ENCODE measurements at regions not wholly inside any gene's neighbourhood (a gene's known extent, or its start where the extent isn't known, plus 50 kb on each side); places are given as distances from the start of the nearest gene placed in this dataset.

DNA sequence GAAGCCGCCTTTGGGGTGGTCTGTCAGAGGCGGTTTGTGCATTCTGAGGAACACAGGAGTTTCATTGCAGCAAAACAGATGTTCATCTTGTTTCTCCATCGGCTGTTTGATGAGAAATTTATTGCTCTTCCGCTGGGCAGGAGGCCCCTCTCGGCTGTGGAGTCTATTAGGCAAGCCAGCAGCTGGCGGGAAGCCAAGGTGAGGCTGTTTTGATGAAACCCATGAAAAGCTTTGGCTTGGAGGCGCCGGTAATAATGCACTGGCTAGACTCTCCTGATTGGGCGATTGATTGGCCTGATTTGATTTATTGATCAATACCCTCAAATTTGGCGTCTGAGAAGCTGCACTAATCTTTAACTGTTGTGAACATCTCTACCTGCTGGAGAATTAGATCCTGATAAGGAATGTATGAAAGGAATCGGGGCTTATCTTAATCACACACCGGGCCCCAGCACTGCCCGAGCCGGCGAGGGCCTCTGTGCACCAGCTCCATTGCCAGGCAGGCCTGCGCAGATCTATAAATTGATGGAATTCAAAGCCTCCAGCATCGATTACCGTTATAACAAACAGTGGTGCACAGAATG lies 187.7 kb downstream of the PHETA1 start:
- H3K27ac ChIP-seq (replicated peaks) = peak overlapping the region; percentile 93
- DNase-seq (ENCODE audit: low read depth in 1 of 2, low spot score in 1 of 2) = peak; percentile 86 to 98
- peak overlapping the region; percentile 32 for H3K4me3 ChIP-seq (replicated peaks; ENCODE audit: insufficient read depth, low read length)
- no peaks in the 10 kb centered on the region for H3K27me3 ChIP-seq (ENCODE audit: insufficient read depth, poor library complexity, severe bottlenecking)
- TF ChIP-seq, protein P1, sequence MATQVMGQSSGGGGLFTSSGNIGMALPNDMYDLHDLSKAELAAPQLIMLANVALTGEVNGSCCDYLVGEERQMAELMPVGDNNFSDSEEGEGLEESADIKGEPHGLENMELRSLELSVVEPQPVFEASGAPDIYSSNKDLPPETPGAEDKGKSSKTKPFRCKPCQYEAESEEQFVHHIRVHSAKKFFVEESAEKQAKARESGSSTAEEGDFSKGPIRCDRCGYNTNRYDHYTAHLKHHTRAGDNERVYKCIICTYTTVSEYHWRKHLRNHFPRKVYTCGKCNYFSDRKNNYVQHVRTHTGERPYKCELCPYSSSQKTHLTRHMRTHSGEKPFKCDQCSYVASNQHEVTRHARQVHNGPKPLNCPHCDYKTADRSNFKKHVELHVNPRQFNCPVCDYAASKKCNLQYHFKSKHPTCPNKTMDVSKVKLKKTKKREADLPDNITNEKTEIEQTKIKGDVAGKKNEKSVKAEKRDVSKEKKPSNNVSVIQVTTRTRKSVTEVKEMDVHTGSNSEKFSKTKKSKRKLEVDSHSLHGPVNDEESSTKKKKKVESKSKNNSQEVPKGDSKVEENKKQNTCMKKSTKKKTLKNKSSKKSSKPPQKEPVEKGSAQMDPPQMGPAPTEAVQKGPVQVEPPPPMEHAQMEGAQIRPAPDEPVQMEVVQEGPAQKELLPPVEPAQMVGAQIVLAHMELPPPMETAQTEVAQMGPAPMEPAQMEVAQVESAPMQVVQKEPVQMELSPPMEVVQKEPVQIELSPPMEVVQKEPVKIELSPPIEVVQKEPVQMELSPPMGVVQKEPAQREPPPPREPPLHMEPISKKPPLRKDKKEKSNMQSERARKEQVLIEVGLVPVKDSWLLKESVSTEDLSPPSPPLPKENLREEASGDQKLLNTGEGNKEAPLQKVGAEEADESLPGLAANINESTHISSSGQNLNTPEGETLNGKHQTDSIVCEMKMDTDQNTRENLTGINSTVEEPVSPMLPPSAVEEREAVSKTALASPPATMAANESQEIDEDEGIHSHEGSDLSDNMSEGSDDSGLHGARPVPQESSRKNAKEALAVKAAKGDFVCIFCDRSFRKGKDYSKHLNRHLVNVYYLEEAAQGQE (IDR thresholded peaks at IDR 0.05; ENCODE audit: insufficient replicate concordance, low read depth) = peak; percentile 57
- TF ChIP-seq POLR2AphosphoS5 (IDR thresholded peaks at IDR 0.05; ENCODE audit: low read depth) = peak; percentile 96
- TF ChIP-seq, protein P2, sequence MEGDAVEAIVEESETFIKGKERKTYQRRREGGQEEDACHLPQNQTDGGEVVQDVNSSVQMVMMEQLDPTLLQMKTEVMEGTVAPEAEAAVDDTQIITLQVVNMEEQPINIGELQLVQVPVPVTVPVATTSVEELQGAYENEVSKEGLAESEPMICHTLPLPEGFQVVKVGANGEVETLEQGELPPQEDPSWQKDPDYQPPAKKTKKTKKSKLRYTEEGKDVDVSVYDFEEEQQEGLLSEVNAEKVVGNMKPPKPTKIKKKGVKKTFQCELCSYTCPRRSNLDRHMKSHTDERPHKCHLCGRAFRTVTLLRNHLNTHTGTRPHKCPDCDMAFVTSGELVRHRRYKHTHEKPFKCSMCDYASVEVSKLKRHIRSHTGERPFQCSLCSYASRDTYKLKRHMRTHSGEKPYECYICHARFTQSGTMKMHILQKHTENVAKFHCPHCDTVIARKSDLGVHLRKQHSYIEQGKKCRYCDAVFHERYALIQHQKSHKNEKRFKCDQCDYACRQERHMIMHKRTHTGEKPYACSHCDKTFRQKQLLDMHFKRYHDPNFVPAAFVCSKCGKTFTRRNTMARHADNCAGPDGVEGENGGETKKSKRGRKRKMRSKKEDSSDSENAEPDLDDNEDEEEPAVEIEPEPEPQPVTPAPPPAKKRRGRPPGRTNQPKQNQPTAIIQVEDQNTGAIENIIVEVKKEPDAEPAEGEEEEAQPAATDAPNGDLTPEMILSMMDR (IDR thresholded peaks at IDR 0.05; ENCODE audit: insufficient read depth, low read length) = no peak
- peak; percentile 43; the same call in 1 of the 2 replicates for TF ChIP-seq SPI1 (IDR thresholded peaks at IDR 0.05; ENCODE audit: borderline replicate concordance, low read depth)

GRCh38 chr12:111180426-111181142 lies 188.3 kb downstream of the PHETA1 start:
- TF ChIP-seq GABPA (IDR thresholded peaks at IDR 0.05; ENCODE audit: low read depth) = no peak
- TF ChIP-seq SPI1 (IDR thresholded peaks at IDR 0.05; ENCODE audit: borderline replicate concordance, low read depth) = no peak
- TF ChIP-seq, protein P1 (IDR thresholded peaks at IDR 0.05; ENCODE audit: insufficient replicate concordance, low read depth) = no peak
- TF ChIP-seq, protein P2 (IDR thresholded peaks at IDR 0.05; ENCODE audit: insufficient read depth, low read length) = no peak
- no peak for TF ChIP-seq POLR2AphosphoS5 (IDR thresholded peaks at IDR 0.05; ENCODE audit: low read depth)
- no peaks in the 10 kb centered on the region for H3K27me3 ChIP-seq (ENCODE audit: insufficient read depth, poor library complexity, severe bottlenecking)
- no peak for DNase-seq (ENCODE audit: low read depth in 1 of 2, low spot score in 1 of 2)
- peak overlapping the region; percentile 93 for H3K27ac ChIP-seq (replicated peaks)
- peak overlapping the region; percentile 32 for H3K4me3 ChIP-seq (replicated peaks; ENCODE audit: insufficient read depth, low read length)

DNA sequence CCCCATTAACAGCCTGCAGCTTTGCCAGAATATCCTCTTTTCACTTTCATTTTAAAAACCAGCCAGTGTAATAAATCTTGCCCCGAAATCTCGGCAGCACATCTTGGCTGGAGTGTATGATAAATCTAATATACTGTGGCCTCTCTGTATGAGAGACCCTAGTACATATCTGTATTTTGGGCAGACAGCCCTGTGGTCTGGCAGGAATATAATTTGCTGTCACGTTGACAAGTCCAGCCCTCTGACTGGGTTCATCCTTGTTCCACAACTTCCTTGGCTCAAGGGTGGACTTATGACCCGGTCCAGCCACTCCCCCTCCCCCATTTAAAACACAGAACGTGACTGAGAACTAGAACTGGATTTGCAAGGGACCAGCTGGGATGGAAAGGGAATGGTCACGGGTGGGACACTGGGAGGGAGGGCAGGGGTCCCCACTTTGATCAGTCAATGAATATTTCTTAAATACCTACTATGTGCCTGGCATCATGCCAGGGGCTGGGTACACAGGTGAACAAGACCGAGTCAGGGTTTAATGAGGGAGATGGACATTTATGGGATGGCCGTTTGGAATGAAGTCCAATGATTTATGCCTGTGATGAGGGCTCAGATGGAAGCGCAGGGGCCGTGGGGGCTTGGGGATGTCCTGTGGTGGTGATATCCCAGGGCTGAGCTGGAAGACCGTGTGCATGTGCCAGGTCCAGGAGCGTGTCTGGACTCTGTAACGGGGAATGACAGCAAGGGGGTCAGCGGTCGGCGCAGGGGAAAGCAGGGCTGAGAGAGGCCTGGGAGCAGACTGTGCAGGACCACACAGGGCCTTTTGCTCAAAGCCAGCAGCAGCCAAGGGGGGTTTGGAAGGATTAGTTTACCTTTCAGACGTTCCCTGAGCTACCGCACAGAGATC lies 190.5 kb downstream of the PHETA1 start:
- no peak overlapping the region for H3K27ac ChIP-seq (replicated peaks)
- no peaks in the 10 kb centered on the region for H3K27me3 ChIP-seq (ENCODE audit: insufficient read depth, poor library complexity, severe bottlenecking)
- H3K4me3 ChIP-seq (replicated peaks; ENCODE audit: insufficient read depth, low read length) = no peak overlapping the region
- no peak for TF ChIP-seq SPI1 (IDR thresholded peaks at IDR 0.05; ENCODE audit: borderline replicate concordance, low read depth)
- TF ChIP-seq, protein P2 (IDR thresholded peaks at IDR 0.05; ENCODE audit: insufficient read depth, low read length) = no peak
- DNase-seq (ENCODE audit: low read depth in 1 of 2, low spot score in 1 of 2) = no peak

Data from HL-60 (cell line).